Left cardiac atrium (tissue), 4 donors: ENCODE measurements at regions not wholly inside any gene's neighbourhood (a gene's known extent, or its start where the extent isn't known, plus 50 kb on each side); places are given as distances from the start of the nearest gene placed in this dataset.

Source experiments
- ATAC-seq, 2 donors: fragments of 200-7000 bp; cut with Tn5 transposase; one replicate each; pipeline ENCODE4 v1.9.1; 2020; ENCODE audit warnings: mild to moderate bottlenecking in 2 of 2, moderate library complexity in 2 of 2
- DNase-seq: peaks from one replicate; pipeline ENCODE4 v3.0.0-alpha.2; 2020
- intact Hi-C, 2 donors: fragments of 100-400 bp; cut with DNase I; formaldehyde crosslinking; loops; one replicate each; pipeline versions ENCODE4 v1.14.1 to v1.15.1; 2022 to 2023
- donor health status: DM: no; HTN: yes; CAD: no.
- donor health status: DM: no; HTN: yes; CAD: no; lungs with severe emphysema.
- donor health status: DM: yes; HTN: yes; CAD: no.
- donor health status: Dilated cardiomyopathy.

DNA sequence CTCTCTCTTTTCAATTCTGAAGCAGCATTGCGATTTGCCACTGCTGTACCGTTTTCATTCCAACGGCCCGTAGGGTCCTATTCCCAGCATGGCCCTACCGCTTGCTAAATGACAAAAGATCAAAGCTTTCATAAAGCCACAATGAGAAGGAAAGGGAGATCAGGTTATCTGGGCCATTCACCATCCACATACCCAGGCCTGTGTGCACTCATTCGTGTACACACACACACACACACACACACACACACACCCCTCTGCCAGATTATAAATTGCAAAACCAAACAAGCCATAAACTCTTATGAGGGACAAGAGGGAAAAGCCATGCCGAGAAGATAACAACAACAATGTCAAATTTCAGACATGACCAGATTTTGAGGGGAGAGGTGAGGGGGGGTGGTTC, 282.3 kb downstream of the BCL11A start:
- ATAC-seq, result no peak
- intact Hi-C loops, result no loop called here

DNA sequence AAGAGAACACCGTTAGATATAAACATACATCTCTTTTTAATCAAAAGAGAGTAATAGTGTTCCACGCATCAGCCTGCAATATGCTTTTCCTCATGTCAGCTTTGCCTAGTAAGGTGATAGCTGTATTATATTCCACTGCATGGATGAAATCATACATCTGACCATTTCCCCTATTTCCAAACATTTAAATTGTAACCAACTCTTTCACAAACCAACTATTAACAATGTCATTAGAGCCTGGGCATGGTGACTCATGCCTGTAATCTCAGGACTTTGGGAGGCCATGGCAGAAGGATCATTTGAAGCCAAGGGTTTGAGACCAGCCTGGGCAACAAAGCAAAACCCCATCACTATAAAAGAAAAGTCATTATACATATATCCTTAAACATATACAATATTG, 284.8 kb downstream of the BCL11A start:
- no peak for ATAC-seq
- DNase-seq, result no peak
- intact Hi-C loops, result no loop called here

More for the DNA sequence above, 282.3 kb downstream of the BCL11A start:
- DNase-seq, result no peak

DNA sequence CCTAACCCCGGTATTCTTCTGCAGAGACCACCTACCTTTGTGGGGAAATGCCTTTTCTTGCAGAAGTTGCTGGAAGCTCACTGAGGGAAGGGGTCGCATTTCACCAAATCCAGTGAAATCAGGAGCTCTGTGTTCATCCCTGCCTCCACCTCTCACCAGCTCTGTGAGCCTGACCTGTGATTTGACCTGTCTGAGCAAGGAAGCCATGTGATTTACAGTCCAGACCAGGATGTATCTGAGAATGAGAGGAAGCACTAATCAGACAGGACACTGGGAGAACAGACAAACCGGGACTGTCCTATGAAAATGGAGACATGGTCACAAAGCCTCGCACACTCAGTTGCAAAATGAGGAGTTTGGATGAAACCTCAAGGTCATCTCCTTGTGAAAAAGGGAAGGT, 285.4 kb downstream of the BCL11A start:
- DNase-seq, result no peak
- intact Hi-C loops, result no loop called here
- ATAC-seq, result no peak

DNA sequence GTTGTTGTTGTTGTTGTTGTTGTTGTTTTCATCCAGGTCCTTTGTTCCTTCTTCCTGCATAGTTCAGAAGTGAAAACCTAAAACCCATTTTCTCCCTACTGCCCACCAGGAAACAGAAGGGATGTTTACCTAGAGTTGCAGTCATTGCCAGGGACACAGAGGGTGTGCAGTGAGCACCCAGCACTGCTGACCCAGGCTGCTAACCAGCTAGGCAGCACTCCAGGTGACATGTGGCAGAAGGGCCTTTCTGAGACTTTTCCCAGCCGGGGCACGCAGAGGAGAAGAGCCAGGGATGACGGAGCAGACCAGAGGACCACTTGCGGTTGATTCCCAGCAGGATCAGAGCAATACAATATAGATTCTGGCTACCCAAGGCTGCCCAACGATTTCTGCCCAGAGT, 286.3 kb downstream of the BCL11A start:
- no peak for ATAC-seq
- DNase-seq, result no peak
- intact Hi-C loops, result no loop called here

DNA sequence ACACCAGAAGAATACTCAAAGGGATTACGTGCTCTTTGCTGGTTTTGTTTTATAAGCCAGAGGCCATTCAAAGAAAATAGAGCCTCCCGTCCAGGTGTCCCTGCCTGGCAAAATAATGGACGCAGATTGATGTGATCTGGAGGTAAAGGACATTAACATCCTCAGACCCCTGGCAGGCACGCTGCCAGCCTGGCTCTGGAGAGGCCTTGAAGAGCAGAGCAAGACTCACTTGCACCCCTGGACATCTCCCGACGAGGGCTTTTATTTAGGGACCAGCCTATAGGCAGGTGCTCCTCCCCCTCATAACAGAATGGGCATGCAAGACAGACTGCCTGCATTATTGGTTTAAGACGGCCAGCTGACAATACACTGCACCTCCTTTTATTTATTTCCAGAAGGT, 291.3 kb downstream of the BCL11A start:
- ATAC-seq (no peak), DNase-seq (no peak)
- intact Hi-C loops, result no loop called here

DNA sequence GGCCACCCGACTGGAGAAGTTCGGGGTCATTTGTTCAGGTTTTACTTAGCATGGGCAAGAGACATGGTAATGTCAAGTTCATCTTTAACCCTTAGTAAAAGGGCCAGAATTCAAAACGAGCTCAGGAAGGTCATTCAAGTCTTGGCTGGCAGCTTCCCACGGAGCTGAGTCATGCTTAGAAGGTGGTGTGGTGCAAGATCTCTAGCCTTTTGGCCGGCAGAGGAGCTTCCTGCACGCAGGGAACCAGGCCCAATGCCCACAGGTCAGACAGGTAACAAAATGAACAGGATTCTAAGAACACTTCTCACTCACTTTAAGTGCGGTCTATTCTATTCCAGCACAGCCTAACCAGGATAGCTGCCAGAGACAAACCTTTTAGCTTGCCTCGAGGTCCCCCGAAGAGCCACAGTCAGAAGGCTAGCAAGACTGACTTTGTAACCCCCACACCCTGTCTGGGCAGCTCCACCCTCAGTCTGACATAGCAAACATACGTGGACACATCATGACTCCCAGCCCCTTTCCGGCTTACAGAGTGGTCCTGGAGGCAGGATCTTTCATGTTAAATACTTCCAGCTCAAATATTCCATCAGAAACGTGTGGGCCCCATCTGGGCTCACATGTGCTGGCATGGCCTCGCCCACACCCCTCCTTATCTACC, 292.7 kb downstream of the BCL11A start:
- ATAC-seq, result peak in 1 of 2 donors; percentile 70
- peak; percentile 29 for DNase-seq
- intact Hi-C loops, result no loop called here

DNA sequence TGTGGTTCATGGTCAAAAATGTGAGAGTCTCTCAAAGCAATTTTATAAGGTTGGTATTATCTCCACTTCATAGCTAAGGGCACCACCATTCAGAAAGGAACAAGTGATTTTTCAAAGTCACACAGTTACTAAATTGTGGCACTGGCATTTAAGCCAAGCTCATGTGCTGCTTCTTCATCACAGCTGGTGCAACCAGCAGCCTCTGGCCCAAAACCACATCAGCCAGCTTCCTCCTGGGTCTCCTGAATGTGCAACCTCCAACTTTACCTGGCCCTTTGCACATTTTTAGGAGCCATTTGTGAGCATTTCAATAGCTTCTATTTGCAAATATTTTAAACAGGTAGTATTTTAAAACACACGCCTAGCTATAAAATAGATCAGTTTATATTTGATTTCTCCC, 293.7 kb downstream of the BCL11A start:
- DNase-seq (no peak), ATAC-seq (no peak)
- intact Hi-C loops, result no loop called here

DNA sequence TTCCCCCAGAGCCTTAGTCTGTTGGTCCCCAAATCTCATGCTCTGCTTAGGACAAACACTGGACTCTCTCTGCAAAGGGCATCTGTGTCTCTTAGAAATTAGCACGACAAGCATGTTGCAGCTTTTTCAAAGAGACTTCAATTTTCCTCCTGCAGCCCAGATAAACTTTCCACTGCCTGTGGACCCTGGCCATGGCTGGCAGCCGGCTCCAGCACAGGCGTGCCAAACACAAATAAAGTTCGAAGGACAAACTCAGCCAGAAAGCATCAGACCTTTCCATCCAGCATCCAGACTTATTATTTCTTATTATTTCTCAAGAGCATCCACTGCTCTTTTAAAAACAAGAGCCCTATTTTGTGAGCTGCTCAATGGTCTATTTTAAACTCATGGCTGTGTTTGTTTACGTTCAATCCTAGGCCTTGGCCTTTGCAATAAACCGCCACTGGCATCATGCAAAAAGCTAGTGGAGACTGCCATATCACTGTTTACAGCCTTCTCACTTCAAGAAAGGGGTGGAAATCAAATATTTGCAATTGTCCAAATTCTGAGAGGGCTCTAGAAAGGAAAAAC, 300.8 kb downstream of the BCL11A start:
- intact Hi-C loops, result no loop called here
- ATAC-seq, result peak in 1 of 2 donors; percentile 70
- no peak for DNase-seq

DNA sequence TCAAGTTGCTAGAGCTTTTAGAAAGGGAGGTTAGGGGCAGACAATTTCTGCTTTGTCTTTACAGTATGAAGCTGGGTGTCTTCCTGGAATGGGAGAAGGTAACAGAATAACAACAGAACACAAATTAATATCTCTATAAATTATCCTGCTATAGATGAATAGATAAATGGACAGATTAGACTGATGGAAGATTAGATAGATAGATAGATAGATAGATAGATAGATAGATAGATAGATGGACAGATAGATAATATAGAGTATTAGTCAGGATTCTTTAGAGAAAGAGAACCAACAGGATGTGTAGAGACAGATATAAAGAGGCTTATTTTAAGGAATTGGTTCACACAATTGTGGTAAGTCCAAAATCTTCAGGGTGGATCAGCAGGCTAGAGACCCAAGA, 302.2 kb downstream of the BCL11A start:
- no peak for DNase-seq
- intact Hi-C loops, result no loop called here
- no peak for ATAC-seq

DNA sequence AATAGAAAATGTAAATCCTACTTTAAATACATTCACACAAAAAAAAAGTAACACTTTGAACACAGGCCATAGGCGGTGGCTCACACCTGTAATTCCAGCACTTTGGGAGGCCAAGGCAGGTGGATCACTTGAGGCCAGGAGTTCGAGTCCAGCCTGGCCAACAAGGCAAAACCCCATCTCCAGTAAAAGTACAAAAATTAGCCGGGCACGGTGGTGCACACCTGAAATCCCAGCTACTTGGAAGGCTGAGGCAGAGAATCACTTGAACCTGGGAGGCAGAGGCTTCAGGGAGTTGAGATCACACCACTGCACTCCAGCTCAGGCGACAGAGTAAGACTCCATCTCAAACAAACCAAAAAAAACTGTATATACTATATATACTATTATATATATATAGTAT, 303.6 kb downstream of the BCL11A start:
- DNase-seq, result no peak
- ATAC-seq, result no peak
- intact Hi-C loops, result no loop called here

DNA sequence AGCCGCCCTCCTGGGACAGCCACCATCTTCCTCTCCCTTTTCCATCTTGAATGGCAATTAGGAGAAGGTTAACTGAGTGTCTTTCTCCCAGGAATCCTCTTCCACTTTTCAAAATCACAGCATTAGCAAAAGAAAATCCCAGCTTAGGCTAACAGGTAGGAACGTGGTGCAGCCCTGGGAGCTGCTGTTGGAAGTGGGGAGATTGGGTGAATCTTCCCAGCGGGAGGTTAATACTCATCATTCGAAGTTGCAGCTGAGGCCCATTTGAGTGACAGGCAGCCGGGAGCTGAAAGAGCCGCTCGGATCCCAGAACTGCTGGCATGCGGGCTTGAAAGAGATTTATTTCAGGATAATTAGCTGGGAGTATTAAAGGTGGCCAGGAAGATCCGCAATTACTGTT, 306.0 kb downstream of the BCL11A start:
- no peak for DNase-seq
- ATAC-seq, result no peak
- intact Hi-C loops, result no loop called here

DNA sequence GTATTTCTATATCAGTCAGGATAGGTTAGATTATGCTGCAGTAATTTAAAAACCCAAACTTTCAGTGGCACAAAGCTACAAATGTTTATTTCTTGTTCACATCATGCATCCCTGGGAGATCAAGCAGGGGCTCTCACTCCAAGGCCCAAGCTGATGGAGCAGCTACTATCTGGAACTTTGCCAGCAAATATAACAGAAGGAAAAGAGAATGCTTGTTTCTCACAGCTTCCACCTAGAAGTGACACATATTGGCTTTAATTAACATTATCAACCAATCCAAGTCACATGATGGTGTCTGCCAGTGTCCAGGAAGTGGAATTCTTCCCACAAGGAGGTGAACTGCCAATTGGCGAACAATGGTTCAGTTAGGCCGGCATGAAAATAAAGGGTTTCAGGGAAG, 306.9 kb downstream of the BCL11A start:
- ATAC-seq, result no peak
- intact Hi-C loops, result no loop called here
- DNase-seq, result no peak

DNA sequence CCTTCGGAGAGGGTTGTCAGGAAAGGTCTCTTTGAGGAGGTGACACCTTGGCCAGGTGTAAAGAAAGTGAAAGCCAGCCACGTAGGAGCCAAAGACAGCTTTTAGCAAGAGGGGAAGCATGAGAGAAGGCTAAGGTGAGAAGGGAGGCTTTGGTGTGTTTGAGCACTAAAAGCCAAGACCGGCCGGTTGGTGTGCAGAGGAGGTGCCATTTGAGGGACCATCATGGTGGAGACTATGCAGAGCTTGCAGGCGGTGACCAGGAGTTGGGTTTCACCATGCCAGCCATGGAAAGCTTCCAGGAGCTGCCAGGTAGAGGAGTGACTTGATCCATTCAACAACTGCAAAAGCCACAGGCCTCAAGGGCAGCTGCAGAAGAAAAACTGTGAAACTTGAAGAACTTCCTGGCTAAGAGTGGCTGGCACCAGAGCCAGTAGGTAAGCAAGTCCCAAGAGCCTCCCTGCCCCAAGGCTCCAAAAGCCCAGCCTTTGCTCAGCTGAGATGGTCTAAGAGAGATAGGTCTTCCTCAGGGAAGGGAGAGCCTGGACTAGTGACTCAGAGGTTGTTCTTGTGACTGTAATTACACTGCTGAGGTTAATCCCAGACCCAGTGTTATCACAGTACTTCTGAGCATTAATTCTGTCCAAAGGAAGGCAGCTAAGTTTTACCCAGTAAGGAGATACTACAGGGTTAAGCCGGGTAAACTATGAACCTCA, 319.0 kb downstream of the BCL11A start:
- ATAC-seq, result no peak
- DNase-seq, result no peak
- intact Hi-C loops, result no loop called here

DNA sequence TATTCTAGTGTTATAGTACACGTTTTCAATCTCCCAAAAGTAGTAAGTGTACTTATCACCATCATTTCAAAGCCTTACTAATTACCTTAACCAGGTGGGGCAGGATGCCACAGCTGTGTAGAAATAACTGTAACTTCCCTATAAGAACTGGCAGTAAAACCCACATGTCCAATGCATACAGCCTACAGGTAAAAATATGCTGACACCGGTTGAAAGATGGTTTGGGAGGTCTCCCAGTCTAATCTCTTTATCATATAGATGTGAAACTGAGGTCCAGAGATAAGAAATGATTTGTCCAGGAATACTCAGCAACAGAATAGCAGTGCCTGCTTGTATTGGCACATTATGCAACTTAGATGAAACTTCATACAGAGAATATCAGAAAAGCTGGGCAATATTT, 322.9 kb downstream of the BCL11A start:
- no peak for ATAC-seq
- intact Hi-C loops, result no loop called here
- no peak for DNase-seq

DNA sequence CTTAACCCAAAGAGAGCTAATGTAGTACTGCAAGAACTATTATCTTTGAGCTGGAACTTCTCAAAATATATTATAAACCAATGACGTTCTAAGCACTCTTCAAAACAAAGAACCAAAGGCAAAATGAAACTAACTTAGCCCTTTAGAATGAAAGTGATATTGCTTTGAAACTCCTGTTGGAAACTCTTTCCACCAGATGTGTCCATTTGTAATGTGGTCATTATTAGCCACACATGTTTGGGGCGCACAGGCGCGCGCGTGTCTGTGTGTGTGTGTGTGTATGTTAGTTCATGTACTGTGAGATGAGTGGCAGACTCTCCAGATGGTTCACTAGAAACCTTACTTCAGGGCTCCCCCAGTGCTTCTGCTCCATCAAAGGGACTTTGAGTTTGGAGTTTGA, 323.4 kb downstream of the BCL11A start:
- intact Hi-C loops, result no loop called here
- no peak for DNase-seq
- no peak for ATAC-seq

DNA sequence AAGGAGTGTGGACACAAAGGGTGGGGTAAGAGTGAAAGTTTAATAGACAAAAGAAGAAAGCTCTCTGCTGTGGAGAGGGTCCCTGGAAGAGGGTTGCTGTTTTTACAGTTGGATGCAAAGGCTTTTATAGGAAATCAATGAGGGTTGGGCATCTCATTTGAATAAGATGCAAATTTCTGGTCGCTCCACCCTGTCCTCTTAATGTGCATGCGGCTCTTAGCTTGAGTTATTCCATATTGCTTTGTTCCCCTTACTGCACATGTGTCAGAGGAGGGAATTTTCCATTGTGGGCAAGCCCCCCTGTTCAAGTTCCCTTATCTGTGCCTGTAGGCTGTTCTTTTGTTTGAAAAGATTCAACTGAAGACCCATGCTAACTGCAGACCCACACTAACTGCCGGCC, 326.5 kb downstream of the BCL11A start:
- intact Hi-C loops, result no loop called here
- no peak for ATAC-seq
- no peak for DNase-seq

DNA sequence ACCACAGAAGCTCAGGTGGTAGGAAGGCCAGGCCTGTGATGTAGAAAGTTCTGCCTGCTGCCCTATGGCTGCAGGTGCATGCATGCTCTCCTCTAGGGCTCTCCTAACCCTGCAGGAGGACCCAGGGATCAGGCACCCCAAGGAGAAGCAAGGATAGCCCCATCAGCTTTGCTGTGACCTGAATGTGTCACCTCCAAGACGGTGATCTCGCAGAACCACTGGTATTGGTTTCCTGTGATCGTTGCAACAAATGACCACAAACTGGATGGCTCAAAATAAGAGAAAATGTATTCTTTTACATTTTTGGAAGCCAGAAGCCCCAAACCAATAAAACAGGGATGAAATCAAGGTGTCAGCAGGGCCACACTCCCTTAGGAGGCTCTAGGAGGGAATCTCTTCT, 327.3 kb downstream of the BCL11A start:
- intact Hi-C loops, result no loop called here
- no peak for ATAC-seq
- no peak for DNase-seq

DNA sequence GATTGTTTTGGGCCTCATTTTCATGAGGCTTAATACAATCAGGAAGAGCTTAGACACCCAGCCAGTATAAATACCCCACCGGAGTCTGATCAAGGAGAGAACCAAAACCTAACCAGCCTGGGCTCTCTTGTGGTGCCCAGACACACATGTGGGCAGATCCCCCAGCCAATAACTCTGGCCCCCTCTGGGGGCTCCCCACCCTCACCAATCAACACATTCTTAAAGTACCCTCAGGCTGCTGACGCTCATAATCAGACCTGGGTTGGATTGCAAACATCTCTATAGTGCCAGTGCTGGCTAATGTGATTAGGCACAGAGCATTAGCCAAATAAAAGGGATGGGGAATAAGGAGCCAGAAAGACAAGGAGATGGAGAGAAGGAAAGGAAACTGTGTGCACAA, 329.6 kb downstream of the BCL11A start:
- DNase-seq, result no peak
- intact Hi-C loops, result no loop called here
- ATAC-seq, result no peak

DNA sequence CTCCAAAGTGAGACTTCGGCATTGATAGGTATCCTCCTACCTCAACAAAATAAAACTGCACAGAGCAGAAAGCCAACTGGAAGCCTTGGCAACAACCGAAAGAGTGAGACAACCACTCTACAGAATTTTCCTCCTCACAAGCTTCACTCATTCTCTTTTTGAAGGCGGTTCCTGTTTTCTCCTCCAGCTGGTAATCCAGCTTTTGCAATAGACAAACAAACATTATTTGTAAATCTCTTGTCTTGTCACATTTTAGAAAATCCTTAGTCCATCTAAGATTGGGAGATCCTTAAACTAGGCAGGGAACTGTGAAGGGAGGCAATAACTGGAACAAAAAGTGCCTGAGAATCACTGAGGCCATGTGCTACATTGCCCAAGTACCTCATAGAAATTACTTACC, 332.4 kb downstream of the BCL11A start:
- intact Hi-C loops, result no loop called here
- no peak for DNase-seq
- ATAC-seq, result no peak

DNA sequence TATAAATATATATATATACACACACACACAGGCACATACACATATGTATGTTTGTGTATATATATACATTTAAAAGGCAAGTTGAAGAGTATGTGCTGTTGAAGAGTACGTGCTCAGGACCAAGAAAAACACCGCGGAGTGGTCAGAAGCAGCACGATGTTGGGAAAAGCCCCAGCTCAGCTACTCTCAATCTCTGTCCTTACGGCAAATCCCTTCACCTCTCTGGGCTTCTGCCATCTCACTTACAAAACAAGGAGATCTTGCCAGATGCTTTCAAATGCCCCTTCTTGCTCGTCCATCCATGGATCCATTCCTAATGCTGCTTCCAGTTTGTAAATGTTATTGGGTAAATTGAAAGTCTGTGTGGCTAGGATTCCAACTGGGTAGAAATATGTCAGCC, 333.9 kb downstream of the BCL11A start:
- no peak for DNase-seq
- intact Hi-C loops, result no loop called here
- no peak for ATAC-seq

DNA sequence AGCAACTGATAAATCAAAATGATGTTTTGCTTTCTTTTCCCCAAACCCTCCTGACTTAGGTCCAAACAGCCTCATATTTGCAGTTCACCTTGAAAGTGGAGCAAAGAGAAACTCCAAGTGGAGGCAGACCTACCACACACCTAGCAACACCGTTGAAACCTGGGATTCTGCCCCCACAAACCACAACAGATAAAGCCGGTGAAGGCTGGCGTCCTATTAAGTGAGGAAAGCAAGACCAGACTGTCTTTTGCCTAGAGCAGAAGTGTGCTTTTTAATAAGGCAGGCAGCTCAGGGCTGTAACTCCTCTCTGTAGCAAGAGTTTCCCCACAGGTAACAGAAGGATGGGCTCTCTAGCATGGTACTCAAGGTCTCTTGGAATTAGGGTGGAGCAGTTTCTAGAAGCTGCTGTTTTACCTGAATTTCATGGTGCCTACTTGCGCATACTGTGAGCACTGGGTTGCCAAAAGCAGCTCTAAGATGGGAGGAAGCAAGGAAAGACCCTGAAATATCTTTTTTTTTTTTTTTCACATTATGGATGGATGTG, 336.9 kb downstream of the BCL11A start:
- intact Hi-C loops, result no loop called here
- ATAC-seq (no peak), DNase-seq (no peak)
